ENCODE measurements at regions not wholly inside any gene's neighbourhood (a gene's known extent, or its start where the extent isn't known, plus 50 kb on each side); places are given as distances from the start of the nearest gene placed in this dataset.

GRCh38 chr1:56286506-56286905 lies 292.9 kb downstream of the PLPP3 start:
- ChIA-PET POLR2A (no interaction called here), CTCF (no interaction called here)
- DNase-seq (ENCODE audit: low spot score) (no peak), ATAC-seq (no peak)
- no peak overlapping the region for H3K4me3 Mint-ChIP-seq
- no peaks in the 10 kb centered on the region for H3K27me3 Mint-ChIP-seq (ENCODE audit: low read depth)
- H3K4me1 Mint-ChIP-seq = peaks cover 15% of the 10 kb centered on the region
- H3K36me3 Mint-ChIP-seq = no peaks in the 10 kb centered on the region
- no peak overlapping the region for H3K27ac Mint-ChIP-seq
- no peaks in the 10 kb centered on the region for H3K9me3 Mint-ChIP-seq
- no peak for TF ChIP-seq OVOL2 (CRISPR knock-in tag; IDR thresholded peaks at IDR 0.05; ENCODE audit: borderline replicate concordance)
- TF ChIP-seq JUN (CRISPR knock-in tag; IDR thresholded peaks at IDR 0.05) = no peak
- no peak for TF ChIP-seq NFYB (CRISPR knock-in tag; conservative IDR thresholded peaks at IDR 0.05; ENCODE audit: low read depth)
- TF ChIP-seq EMX1 (CRISPR knock-in tag; IDR thresholded peaks at IDR 0.05) = no peak
- no peak for TF ChIP-seq GABPB1 (CRISPR knock-in tag; IDR thresholded peaks at IDR 0.05)
- TF ChIP-seq ERG (CRISPR knock-in tag; IDR thresholded peaks at IDR 0.05) = no peak
- no peak for TF ChIP-seq ATF2 (CRISPR knock-in tag; IDR thresholded peaks at IDR 0.05; ENCODE audit: borderline replicate concordance, low read depth)
- TF ChIP-seq ZSCAN18 (CRISPR knock-in tag; IDR thresholded peaks at IDR 0.05) = no peak
- no peak for TF ChIP-seq ZNF416 (CRISPR knock-in tag; IDR thresholded peaks at IDR 0.05)
- no peak for TF ChIP-seq ZNF121 (CRISPR knock-in tag; IDR thresholded peaks at IDR 0.05)

GRCh38 chr1:56285554-56286402 lies 293.6 kb downstream of the PLPP3 start:
- CTCF ChIA-PET = no interaction called here
- no peak for DNase-seq (ENCODE audit: low spot score)
- H3K9me3 Mint-ChIP-seq = no peaks in the 10 kb centered on the region

GRCh38 chr1:56284928-56285327 lies 294.4 kb downstream of the PLPP3 start:
- H3K27ac Mint-ChIP-seq = no peak overlapping the region
- CTCF ChIA-PET = no interaction called here
- POLR2A ChIA-PET = no interaction called here
- no peak for TF ChIP-seq FOXJ3 (CRISPR knock-in tag; IDR thresholded peaks at IDR 0.05; ENCODE audit: borderline replicate concordance)
- TF ChIP-seq ATF2 (CRISPR knock-in tag; IDR thresholded peaks at IDR 0.05; ENCODE audit: borderline replicate concordance, low read depth) = no peak
- TF ChIP-seq ZBTB21 (CRISPR knock-in tag; IDR thresholded peaks at IDR 0.05; ENCODE audit: borderline replicate concordance) = no peak
- no peak for TF ChIP-seq ZNF512 (CRISPR knock-in tag; IDR thresholded peaks at IDR 0.05; ENCODE audit: borderline replicate concordance)
- no peak for TF ChIP-seq ZNF532 (CRISPR knock-in tag; IDR thresholded peaks at IDR 0.05; ENCODE audit: borderline replicate concordance)
- H3K4me1 Mint-ChIP-seq = peaks cover under 1% of the 10 kb centered on the region
- DNase-seq (ENCODE audit: low spot score) = no peak
- no peaks in the 10 kb centered on the region for H3K27me3 Mint-ChIP-seq (ENCODE audit: low read depth)
- no peak for ATAC-seq
- H3K9me3 Mint-ChIP-seq = no peaks in the 10 kb centered on the region
- no peak overlapping the region for H3K4me3 Mint-ChIP-seq
- no peaks in the 10 kb centered on the region for H3K36me3 Mint-ChIP-seq

More at GRCh38 chr1:56285554-56286402, 293.6 kb downstream of the PLPP3 start:
- Mint-ChIP-seq H3K4me3 (no peak overlapping the region), H3K27ac (no peak overlapping the region), H3K4me1 (peaks cover 9% of the 10 kb centered on the region), H3K27me3 (ENCODE audit: low read depth) (no peaks in the 10 kb centered on the region), H3K36me3 (no peaks in the 10 kb centered on the region)
- POLR2A ChIA-PET = no interaction called here
- TF ChIP-seq ZNF232 (CRISPR knock-in tag; IDR thresholded peaks at IDR 0.05) = no peak
- no peak for TF ChIP-seq ZNF423 (CRISPR knock-in tag; IDR thresholded peaks at IDR 0.05)
- no peak for TF ChIP-seq USF1 (CRISPR knock-in tag; IDR thresholded peaks at IDR 0.05)
- no peak for ATAC-seq
